ENCODE measurements at regions not wholly inside any gene's neighbourhood (a gene's known extent, or its start where the extent isn't known, plus 50 kb on each side); places are given as distances from the start of the nearest gene placed in this dataset.
A peak's percentile ranks its signal among the peaks of the same experiment; 100 is the strongest.

GRCh38 chr18:25825056-25825455 is 265.4 kb downstream of the SS18 start:
- TF ChIP-seq CTCF (IDR thresholded peaks at IDR 0.05; ENCODE audit: control extremely low read depth, extremely low read depth, low read depth, missing control alignments), result no peak
- no peak for DNase-seq (ENCODE audit: extremely low spot score)
- ChIA-PET POLR2A (no interaction called here), CTCF (interaction anchor here (1.4 kb wide), 1 partner anchor 11 kb away, joined by 3 read pairs; no protein-coding TSS in a partner anchor)

GRCh38 chr18:25819746-25820363 is 270.6 kb downstream of the SS18 start:
- CTCF ChIA-PET, result no interaction called here
- no peak for TF ChIP-seq CTCF (IDR thresholded peaks at IDR 0.05; ENCODE audit: control extremely low read depth, extremely low read depth, low read depth, missing control alignments)
- no peak for DNase-seq (ENCODE audit: extremely low spot score)
- POLR2A ChIA-PET, result no interaction called here

GRCh38 chr18:25818505-25818904 is 271.9 kb downstream of the SS18 start:
- ChIA-PET CTCF (interaction anchor here (0.8 to 1.7 kb wide), 2 partner anchors 9 to 14 kb away, joined by 3 read pairs; no protein-coding TSS in a partner anchor), POLR2A (no interaction called here)
- DNase-seq (ENCODE audit: extremely low spot score), result no peak
- TF ChIP-seq CTCF (IDR thresholded peaks at IDR 0.05; ENCODE audit: control extremely low read depth, extremely low read depth, low read depth, missing control alignments), result no peak

GRCh38 chr18:25817546-25818237 is 272.7 kb downstream of the SS18 start:
- POLR2A ChIA-PET, result no interaction called here
- no peak for DNase-seq (ENCODE audit: extremely low spot score)
- TF ChIP-seq CTCF (IDR thresholded peaks at IDR 0.05; ENCODE audit: control extremely low read depth, extremely low read depth, low read depth, missing control alignments), result no peak
- CTCF ChIA-PET, result interaction anchor here (0.9 to 1.7 kb wide), 2 partner anchors 10 to 11 kb away, joined by 3 read pairs; no protein-coding TSS in a partner anchor

- CTCF ChIA-PET, result interaction anchor here (0.9 to 2.3 kb wide), 3 partner anchors 13 to 17 kb away, joined by 3 to 8 read pairs (median 3); no protein-coding TSS in a partner anchor
- DNase-seq (ENCODE audit: extremely low spot score), result no peak
- TF ChIP-seq CTCF (IDR thresholded peaks at IDR 0.05; ENCODE audit: control extremely low read depth, extremely low read depth, low read depth, missing control alignments), result no peak
- POLR2A ChIA-PET, result no interaction called here
Observed at GRCh38 chr18:25815659-25816058, 274.8 kb downstream of the SS18 start.

GRCh38 chr18:25814841-25815458 is 275.5 kb downstream of the SS18 start:
- TF ChIP-seq CTCF (IDR thresholded peaks at IDR 0.05; ENCODE audit: control extremely low read depth, extremely low read depth, low read depth, missing control alignments), result no peak
- DNase-seq (ENCODE audit: extremely low spot score), result peak; percentile 36
- ChIA-PET POLR2A (no interaction called here), CTCF (interaction anchor here (1.3 to 2.3 kb wide), 3 partner anchors 11 to 23 kb away, joined by 3 to 8 read pairs (median 3); no protein-coding TSS in a partner anchor)

All from GM10248 (cell line).